GM11168 (cell line): ENCODE measurements at regions not wholly inside any gene's neighbourhood (a gene's known extent, or its start where the extent isn't known, plus 50 kb on each side); places are given as distances from the start of the nearest gene placed in this dataset.

ENCODE experiments used
- in situ Hi-C: fragments of 300-500 bp; cut with MboI; formaldehyde crosslinking; loops from one replicate; pipeline ENCODE4 v1.12.0; 2022; ENCODE audit warnings: low sequenced_read_pairs; ENCODE audit not compliant: unreplicated experiment

DNA sequence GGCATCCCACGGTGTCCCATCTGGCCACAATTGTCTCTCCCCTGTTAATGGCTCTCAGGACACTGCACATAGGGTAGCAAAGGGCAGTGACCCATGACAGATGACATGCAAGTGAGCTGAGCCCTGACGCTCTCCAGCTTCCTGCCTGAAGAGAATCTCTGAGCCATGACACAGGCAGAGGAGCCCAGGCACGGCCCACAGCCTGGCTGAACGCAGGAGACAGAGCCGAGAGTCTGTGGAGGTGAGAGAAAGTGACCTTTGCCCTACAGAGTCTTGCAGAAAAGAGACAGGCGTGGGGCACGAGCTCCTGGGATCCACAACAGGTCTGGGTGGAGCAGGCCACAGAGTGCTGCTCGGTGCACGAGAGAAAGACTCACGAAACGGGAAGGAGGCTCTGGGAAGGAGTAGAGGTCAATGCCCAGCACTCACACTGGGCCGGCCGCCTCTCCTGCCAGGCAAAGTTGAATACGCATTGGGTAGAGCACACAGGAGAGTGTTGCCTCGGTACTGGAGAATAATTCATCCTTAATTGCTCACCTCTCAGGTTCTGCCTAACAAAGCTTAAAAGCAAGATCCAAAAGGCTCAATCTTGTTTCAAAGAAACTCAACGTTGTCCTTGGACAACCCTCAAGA, 90.3 kb downstream of the MRPL36 start:
- in situ Hi-C loops: no loop called here

DNA sequence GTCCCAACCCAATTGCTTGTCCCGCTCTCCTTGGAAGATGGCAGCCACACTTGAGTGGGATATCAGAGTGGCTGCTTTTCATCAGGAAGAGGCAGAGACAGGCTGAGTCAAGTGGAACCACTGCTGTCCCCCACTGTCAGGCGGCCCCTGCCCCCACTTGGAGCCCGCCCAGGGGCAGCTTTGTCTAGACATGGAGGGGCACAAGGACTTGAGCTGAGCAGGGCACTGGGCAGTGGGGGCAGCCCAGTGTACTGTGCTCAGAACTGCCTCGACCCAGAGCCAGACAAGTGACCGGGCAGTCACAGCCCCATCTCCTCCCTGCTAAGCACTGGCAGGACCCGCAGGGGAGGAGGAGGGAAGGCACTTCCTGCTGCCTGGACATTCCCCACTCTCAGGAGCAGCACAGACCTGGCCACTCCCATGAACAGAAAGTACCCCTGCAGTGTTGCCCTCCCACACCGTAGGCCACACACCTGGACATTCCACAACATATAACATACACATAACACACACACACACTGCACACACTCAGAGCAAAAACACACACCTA, 91.0 kb downstream of the MRPL36 start:
- in situ Hi-C loops: no loop called here

DNA sequence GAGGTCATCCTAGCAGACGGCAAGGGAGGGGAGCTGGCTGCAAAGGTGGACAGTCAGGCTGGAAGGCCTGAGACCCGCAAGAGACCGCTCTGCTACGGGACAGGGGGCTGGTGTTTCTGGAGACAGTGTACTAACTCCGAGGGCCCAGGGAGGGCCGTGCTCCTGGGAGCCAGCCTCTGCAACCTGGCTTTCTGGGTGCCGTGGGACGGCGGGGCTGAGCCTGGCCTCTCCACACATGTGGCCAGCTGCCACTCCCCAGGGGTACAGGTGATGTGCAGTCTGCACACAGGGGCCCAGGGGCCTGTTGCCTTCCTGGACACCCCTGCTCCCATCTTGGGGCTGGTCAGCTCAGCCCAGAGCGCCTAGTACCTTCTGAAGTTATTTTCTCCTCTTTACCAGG, 92.2 kb downstream of the MRPL36 start:
- in situ Hi-C loops: no loop called here

DNA sequence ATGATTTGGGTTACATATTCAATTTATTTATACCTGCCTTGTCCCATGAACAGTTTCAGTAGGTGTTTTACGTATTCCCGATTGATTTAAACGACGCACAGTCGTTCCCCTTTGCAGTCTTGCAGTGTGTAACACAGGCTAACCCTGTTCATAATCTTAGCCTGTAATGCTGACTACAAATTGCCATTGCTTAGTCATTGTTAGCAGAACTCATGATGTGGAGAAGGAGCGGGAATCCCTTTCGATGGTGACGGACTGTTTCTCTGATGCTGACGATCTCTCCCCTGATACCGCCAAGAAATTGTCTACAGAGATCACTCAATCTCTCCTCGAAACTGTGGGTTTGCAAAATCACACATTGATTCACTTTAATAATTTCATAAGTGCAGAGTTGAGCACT, 93.2 kb downstream of the MRPL36 start:
- in situ Hi-C loops: no loop called here

DNA sequence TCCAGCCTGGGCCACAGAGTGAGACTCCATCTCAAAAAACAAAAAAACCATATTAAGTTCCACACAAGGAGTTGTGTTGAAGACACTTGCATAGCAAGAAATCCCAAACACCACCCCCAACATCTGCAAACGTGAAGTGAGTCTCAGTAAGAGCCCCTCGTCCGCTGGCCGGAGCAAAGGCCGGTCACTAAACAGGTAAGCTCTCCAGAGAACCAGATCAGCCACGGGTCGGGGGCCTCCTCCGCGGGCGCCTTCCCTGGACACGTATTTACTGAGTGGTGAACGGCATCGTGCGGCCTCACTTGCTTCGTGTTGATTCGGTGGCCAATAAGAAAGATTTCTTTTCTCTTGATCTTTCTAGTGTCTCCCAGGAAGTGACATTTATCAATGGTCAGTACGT, 93.6 kb downstream of the MRPL36 start:
- in situ Hi-C loops: no loop called here

DNA sequence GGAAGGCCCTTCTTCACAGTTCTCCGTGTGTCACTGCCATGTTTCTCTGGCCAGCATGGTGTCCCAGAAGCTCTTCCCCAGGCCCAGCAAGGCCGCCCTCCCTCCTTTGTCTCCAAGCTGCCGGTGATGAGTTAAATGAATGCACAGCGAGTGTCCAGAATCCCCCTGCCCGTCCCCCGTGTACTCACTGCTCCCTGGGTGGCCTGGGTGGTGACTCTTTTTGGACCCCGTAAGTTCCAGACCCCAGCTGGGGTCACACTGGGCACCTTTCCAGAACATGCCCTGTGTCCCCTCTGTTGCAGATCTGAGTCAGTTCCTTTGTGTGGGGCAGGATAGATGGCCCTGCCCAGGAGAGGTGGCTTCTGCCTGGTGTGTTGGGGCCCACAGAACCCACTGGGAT, 95.0 kb downstream of the MRPL36 start:
- in situ Hi-C loops: no loop called here

DNA sequence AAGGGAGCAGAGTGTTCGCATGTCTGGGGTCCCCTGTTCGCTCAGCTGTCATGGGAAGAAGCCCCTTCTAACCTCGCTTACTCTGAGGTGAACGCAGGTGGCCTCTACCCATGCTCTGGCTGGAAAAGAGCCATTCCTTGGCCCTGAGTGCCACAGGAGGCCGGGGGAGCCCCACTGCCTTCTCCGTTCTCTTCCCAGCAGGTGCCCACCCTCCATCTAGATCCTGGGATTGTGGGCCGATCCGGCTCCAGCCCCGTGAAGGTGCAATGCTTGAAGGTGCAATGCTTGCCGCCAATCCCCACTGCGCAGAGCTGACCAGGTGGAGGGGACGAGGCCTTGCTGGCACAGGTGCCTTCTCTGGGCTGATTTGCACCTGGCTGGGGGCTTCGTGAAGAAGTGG, 95.4 kb downstream of the MRPL36 start:
- in situ Hi-C loops: no loop called here

DNA sequence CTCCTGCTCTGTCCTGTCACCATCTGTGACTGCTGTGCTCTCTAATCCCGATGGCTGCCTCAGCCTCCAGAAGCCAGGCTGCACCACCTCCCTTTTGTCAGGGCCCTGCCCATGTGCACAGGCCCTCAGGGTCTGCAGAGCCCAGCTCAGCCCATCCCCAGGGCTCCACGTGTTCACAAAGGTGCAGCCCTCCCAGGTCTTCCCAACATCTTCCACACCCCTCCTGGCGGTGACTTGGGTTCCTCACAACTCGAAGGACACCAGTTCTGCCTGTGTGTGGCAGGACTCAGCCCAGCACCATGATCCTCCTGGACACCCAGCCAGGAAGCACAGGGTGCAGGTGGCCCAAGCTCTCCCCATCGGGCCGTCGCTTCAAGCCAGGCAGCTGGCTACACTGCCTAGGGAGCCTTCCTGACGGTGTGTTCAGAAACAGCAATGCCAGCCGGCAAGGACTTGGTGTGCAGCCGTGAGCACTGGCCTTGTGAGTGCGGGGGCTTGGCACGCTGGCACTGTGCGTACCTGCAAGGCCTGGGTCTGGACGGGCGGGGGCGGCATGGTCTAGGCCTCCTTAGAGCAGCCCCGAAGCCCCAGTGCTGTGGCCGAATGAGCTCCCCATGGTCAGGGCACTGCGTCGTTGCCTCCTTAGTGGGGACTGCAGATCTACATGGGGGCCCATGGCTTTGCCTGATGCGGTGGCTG, 96.1 kb downstream of the MRPL36 start:
- in situ Hi-C loops: no loop called here

DNA sequence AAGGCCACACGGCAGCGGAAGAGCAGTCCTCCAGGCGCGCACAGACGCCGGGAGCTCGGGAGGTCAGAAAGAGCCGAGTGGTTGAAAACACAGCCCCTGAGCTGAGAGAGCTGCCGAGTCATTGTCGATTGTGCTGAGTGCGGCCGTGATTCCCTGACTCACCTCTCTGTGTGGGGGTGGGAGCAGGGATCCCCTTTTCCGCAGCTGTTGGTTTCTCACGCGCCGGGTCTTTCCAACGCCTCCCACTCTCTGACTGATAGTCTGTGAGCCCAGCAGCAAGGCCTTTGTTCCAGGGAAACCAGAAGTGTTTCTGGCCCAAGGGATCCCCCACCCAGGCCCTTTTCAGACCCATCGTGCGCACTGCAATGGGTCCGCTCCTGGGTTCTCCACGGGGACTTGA, 97.3 kb downstream of the MRPL36 start:
- in situ Hi-C loops: no loop called here

DNA sequence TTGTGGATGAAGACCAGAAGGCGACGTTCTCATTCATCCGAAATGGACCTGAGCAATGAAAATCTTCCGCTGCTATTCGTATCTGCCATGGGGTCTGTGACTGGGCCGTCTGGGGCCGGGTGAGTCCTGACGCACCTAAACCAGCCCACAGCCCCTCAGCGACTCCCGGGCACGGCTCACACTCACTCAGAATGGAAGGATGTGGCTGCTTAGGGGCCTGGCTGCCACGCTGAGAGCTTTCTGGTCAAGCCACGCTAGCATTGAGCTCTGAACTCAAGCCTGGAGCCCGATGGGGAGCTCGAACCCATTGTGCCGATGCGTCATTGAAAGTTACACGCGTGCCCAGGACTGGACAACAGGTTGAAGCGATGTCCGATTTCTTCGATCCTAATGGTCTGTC, 97.8 kb downstream of the MRPL36 start:
- in situ Hi-C loops: no loop called here

DNA sequence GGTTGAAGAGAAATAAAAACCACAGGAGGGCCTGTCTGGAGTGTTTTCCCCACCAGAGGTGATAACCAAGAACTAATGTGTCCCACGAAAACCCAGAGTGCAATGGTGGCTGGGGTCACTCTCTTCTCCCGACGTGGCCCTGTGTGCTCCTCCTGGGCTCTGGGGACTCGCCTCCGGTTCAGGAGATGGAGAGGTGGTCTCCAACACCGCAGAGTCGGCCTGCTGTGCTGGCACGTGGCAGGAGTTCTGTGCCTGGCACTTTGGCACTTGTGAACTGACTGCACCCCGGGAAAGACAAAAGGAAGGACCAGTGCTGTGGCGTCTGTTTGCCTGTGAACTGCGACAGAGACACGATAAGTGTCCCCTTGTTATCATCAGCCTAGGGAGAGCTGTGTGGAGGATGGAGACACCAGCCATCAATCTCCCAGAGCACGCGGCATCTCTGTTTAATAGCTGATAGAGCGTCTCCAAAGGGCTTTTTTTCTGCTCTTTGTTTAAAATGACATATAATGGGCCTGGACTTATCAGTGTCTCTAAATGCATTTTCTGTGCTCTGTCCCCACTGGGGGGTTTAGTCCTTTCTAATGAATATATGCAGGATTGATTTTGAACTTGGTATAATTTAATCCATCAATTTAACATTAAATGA, 98.3 kb downstream of the MRPL36 start:
- in situ Hi-C loops: no loop called here

DNA sequence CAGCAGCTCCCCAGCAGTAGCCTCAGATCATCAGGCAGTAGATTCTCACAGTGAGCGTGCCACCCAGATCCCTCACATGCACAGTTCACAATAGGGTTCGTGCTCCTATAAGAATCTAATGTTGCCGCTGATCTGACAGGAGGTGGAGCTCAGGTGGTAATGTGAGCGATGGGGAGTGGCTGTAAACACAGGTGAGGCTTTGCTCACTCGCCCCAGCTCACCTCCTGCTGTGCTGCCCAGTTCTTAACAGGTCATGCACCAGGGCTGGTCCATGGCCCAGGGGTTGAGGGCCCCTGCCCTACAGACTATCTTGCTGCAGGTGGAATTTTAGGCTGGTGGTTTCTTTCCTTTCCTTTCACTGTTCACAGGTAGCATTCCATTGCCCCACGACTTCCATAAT, 100.2 kb downstream of the MRPL36 start:
- in situ Hi-C loops: no loop called here

DNA sequence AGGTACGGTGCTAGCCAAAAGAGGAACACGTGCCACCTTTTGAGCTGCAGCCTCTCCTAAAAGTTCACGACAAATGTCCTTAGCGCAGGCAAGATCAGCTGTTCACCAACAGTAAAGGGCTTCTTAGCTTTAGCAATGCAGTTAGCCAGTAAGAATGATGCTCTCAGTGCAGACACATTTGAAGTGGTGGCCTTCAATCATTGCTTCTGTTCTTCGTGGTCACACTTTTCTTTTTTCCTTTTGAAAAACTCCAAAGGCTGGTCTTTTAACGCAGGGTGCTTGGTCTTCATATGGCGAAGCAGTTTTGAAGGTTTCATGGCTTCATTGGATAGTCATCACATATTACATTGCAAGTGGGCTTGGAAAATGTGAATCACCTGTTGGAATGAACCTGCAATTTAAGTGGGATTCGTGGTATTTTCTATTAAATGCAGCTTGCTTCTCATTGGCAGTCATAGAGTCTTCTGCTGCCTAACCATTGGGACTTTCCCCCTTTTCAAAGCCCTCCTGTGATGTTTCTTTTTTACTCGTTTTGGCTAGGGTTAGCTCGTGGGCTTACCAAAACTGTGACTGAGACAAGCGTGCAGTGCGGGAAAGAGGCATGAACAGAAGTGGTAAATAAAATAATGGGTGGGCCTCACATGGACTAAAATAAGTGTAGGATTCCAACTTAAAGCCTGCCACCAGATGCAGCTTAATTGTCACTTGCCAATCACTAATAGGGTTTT, 100.9 kb downstream of the MRPL36 start:
- in situ Hi-C loops: no loop called here

DNA sequence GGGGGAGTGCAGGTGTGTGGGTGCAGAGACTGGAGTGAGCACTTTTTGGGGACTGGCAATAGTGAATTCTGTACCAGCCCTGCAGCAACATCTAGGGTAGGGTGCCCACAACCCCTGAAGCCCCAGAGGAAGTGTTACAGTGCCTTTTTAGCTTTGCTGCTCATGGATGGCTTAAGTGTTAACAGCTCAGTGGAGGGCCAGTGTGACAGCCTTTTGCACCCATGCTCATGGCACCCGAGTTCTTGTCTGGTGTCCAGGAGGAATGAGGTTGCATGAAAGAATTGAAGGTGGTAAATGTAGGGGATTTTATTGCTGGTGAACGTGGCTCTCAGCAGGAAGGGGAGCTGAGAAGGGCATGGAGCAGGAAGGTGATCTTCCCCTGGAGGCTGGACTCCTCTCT, 107.3 kb downstream of the MRPL36 start:
- in situ Hi-C loops: no loop called here

DNA sequence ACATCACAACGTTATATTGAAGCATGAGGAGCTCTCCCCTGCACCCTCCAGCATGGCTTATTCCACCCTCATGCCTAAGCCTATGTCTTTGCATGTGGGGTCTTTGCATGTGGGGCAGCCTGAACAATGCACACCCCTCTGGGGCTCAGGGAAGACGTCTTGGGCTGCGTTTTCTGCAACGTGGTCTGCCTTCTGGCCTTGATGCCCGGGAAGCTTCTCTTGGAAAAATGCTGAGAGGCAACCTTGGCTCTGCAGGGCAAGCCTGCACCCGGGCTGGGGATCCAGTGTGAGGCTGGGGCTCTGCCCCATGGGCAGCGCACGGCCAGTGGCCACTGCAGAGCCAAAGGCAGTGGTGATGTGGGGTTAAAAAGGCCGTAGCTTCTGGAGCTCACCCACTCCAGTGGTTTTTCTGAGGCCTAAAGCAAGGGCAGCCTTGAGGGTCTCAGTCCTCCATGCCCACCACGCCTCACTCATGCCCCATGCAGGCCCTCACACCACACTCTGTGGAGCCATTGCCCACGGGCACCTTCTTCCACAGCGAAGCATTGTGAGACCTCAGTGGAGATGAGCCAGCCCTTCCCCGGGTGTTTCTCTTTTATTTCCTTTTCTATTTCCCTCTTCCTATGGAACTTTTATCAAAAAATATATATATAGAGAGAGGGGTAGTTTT, 112.2 kb downstream of the MRPL36 start:
- in situ Hi-C loops: no loop called here

DNA sequence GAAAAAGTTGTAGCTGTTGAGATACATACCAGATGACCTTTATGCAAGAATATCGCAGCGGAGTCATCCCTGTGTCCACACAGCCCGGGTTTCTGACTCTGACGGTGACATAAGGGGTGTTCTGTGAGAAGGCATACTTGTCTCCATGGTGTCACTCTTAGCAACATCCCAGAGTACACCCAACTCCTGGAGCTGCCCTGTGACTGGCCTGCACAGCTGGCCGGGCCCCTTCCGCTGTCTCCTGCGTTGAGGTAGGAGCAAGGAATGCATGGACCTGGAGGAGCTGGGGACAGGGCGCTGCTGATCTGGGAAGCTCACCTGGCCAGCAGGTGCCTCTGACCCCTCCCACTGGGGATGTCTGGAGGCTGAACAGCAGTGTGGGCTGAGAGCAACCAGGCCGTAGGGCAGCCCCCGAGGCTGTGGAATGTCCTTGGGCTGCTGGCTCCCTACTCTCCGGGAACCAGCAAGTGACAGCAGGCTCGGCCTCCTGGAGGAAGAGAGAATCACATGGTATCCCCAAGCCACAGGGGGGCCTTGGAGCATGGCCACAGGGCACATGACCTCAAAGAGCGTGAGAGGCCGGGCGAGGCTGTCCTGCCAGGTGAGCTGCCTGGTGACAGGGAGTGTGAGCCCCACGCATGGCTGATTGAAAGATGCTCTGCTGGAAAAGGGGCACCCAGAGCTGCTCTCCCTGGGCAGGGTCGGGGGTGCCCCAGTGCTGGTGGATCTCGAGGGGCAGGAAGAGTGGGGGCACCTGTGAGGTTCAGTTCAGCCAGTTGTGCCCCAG, 113.4 kb downstream of the MRPL36 start:
- in situ Hi-C loops: no loop called here

DNA sequence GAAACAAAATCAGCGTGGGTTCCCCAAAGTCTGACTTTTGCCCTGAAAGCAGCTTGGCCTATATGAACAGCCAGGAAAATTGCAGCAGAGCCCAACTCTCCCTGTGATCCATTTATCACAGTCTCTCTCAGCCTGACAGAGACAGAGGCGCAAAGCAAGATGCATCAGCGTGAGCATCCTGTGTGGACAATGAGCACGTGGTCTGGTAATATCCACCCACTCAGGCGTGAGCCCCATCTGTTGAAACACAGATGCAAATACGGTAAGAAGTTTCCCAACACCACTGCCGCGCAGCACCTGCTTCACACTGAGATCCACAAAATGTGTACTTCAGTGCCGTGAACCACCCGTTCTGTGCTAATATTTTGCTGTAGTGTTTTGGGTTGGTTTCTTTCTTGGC, 114.6 kb downstream of the MRPL36 start:
- in situ Hi-C loops: no loop called here

DNA sequence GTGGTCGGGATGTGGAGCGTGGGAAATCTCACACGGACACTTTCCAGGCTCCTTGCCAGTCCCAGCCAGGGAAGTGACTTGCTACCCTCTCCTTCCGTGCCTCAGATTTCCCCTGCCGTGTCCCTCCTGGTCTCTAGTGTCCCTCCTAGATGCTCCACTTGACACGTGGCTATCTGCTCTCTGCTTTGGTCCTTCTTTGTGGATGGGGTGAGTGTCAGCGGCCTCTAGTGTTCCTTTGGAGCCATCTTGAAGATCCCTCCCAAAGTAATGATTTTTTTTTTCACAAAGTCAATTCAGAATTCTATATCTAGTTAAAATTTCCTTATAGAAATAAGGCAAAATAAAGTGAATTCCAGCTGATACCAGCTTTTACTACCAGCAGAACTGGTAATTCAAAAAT, 117.7 kb downstream of the MRPL36 start:
- in situ Hi-C loops: no loop called here

DNA sequence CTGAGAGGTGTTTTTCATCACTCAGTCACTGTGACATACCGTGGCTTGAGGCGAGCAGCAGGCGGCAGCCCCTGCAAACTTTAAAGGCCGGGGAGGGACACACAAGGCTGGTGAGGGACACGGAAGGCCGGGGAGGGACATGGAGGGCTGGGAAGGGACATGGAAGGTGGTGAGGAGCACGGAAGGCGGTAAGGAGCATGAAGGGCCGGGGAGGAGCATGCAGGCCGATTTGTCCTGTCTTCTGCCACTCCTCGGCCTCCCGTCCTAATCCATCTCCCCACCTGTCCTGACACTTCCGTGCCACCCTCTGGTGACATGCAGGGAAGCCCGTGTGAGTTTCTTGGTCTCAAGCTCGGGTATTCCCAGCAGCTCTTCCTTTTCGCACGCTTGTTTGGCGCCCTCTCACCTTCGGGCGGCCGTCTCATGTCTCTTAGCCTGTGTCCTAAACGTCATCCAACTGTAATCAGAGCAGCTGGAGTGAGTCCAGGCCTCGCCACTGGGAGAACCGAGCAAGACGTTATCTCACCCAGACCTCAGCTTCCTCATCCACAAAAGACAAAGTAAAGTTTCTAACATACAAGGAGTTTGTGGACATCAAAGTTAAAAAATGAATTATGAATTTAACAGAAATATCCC, 126.5 kb downstream of the MRPL36 start:
- in situ Hi-C loops: no loop called here
